Right forelimb (tissue), 1 donor: ENCODE measurements at regions not wholly inside any gene's neighbourhood (a gene's known extent, or its start where the extent isn't known, plus 50 kb on each side); places are given as distances from the start of the nearest gene placed in this dataset.
"Not testable (repeated sequence)": the region's sequence is repeated elsewhere in the genome, so short reads cannot be mapped to it uniquely, and the experiment has no call there.

ENCODE experiments used
- DNase-seq: peaks from one replicate; pipeline ENCODE4 v3.0.0-alpha.2; 2018

DNA sequence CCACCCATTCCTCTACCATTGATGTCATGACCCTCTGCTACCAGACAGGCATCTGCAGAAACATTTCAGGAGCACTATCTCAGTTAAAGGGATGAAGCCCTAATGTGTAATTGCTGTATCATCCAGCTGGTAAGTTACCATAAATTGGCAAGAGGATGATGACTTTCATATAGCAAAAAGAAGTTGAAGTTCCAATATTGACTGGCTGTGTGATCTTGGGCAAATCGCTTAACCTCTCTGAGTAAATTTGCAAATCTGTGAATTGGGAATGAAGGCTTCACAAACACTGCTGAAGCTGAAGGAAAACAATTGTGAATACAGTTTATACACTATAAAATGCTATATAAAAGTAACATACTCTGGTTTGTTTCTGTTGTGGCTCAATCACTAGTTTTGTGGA lies 89.5 kb upstream of the PHACTR1 start:
- DNase-seq = no peak

- no peak for DNase-seq
Measured at GRCh38 chr6:12628327-12628726, 88.2 kb upstream of the PHACTR1 start.

GRCh38 chr6:12633746-12634145 lies 82.8 kb upstream of the PHACTR1 start:
- DNase-seq = not testable (repeated sequence)

GRCh38 chr6:12635375-12635774 lies 81.2 kb upstream of the PHACTR1 start:
- DNase-seq = no peak

DNA sequence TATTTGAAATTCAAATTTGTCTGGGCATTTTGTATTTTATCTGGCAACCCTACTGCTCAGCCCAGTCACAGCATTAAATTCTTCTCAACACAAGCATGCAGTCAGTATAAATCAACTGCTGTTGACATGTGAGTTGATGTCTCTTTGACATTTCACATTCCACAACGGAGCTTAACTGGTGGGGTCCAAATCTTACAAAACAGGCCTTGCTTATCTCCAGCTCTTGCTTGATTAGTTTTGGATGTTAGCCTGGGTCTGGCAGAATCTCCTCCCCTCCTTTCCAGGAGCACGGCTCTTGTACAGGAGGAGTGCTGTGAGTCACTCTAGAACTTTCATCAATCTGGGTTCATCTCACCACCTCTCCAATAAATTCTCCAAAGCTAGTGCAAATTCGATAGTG lies 80.8 kb upstream of the PHACTR1 start:
- DNase-seq = no peak

- DNase-seq = no peak
Measured at GRCh38 chr6:12636336-12636735, 80.2 kb upstream of the PHACTR1 start.

DNA sequence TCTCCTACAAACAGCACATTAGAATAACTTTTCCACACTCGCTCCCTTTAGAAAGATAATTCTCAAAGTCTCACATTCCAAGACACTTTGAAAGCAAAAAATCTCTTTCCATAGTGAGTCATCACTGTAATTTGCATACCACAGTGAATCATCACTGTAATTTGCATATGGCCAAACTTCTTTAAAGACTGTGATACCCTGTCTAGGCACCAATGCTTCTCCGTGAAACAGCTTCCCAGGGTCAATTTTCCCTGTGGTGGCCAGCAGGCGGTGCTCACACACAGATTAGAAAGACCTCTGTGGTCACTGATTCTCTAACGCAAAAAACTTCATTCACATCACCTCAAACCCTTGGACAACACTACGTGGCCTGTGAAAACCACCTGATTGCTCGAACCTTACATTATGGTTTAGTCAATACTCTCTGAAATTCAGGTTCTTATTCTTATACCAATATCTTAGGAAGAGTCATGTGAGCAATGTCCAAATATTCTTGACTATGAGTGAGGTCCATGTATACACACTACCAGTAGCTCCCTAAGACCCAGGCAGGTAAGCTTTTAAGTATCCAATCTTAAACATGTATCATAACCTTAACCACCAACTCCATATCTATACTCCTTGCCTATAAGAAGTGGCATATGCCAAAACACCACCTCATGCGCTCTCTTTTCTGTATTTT lies 78.5 kb upstream of the PHACTR1 start:
- peak; percentile 60 for DNase-seq

GRCh38 chr6:12640438-12640837 lies 76.1 kb upstream of the PHACTR1 start:
- DNase-seq = no peak

DNA sequence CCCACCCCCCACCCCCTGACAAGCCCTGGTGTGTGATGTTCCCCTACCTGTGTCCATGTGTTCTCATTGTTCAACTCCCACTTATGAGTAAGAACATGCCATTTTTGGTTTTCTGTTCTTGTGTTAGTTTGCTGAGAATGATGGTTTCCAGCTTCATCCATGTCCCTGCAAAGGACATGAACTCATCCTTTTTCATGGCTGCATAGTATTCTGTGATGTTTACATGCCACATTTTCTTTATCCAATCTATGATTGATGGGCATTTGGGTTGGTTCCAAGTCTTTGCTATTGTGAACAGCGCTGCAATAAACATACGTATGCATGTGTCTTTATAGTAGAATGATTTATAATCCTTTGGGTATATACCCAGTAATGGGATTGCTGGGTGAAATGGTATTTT lies 74.8 kb upstream of the PHACTR1 start:
- DNase-seq = not testable (repeated sequence)

GRCh38 chr6:12645941-12646340 lies 70.6 kb upstream of the PHACTR1 start:
- no peak for DNase-seq

- no peak for DNase-seq
Measured at GRCh38 chr6:12648171-12648570, 68.4 kb upstream of the PHACTR1 start.

- DNase-seq = no peak
Measured at GRCh38 chr6:12649325-12649724, 67.2 kb upstream of the PHACTR1 start.

DNA sequence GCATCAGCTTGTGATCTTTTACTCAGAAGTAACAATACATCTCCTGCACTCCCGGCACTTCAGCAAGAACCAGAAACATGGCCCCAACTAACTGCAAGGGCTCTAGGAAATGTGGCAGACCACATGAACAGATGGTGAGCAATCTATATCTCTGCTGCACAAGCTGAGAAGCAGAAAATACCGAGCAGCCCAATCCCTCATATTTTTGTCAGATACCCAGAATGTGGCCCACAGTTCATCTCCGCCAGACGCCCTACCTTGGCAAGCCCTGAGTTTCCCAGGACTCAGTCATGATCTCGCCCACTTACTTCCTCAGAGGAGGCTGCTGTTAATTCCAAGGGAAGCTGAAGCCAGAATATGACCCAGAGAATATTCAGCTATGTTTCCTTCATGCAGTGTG lies 63.1 kb upstream of the PHACTR1 start:
- no peak for DNase-seq

DNA sequence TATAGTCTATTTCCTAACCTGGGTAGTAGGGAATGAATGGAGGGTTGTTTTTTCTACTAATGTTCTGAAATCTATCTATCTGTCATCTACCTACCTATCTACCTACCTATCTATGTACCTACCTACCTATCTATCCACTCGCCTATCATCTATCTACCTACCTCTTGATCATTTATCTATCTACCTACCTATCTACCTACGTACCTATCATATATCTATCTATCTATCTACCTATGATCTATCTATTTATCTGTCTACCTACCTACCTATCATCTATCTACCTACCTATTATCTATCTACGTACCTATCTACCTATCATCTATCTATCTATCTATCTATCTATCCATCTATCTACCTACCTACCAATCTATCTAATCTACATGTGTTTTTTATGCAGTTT lies 62.5 kb upstream of the PHACTR1 start:
- no peak for DNase-seq

- no peak for DNase-seq
Measured at GRCh38 chr6:12654514-12654913, 62.1 kb upstream of the PHACTR1 start.

- no peak for DNase-seq
Measured at GRCh38 chr6:12656906-12657305, 59.7 kb upstream of the PHACTR1 start.

- no peak for DNase-seq
Measured at GRCh38 chr6:12657884-12658283, 58.7 kb upstream of the PHACTR1 start.

DNA sequence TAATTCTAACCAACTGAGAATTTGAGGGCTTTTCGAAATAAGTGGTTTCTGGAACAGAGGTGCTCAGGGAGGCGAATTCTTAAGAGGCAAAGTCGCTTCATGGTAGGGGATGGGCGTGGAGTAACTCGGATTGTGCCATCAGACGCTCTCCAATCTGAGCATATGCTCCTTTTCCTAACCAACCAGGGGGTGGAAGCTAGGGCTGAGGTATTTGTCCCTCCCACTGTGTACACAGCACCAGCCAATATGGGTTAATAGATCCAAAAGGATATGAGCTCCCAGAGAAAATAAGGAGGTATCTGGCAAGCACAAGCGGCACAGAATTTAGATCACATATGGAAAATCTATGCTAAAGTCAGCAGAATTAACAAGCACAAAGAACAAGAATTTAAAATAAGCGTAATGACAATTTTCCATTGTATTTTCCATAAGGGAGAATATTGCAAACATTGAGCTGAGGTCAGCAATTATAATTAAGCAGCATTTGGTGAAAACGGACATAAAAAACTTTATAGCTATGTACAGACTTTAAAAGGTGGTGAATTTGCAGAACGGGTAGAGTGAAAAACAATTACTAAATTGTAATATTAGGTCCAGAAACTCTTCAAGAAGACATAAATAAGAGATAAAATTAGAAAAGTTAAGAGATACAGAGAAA lies 55.0 kb upstream of the PHACTR1 start:
- DNase-seq = no peak
